ENCODE measurements at regions not wholly inside any gene's neighbourhood (a gene's known extent, or its start where the extent isn't known, plus 50 kb on each side); places are given as distances from the start of the nearest gene placed in this dataset.
A peak's percentile ranks its signal among the peaks of the same experiment; 100 is the strongest.

DNA sequence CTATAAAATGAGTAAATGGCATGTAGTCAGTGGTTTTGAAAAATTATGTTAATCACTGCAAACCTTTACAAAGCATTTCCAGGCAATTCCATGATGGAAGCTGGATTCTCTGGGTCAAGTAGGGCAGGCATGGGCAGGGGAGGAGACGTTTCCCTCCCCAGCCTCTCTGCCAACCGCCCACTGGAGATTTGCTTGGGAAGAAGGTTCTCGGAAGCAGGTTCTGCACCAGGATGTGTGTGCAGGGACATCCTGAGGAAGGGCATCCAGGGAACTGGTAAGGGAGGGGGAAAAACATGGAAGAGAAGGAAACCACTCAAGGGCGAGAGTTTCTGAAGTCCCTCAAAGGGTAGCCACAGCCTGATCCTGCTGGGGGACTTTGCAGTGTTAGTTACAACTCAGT is 469.1 kb downstream of the TSHZ3 start:
- Histone ChIP-seq H2AFZ (ENCODE audit: insufficient read depth, low read depth, low read length, poor library complexity, severe bottlenecking) (no peak overlapping the region), H3K4me2 (replicated peaks; ENCODE audit: extremely low read depth, low read length, poor library complexity, severe bottlenecking) (no peak overlapping the region), H3K9me3 (replicated peaks in 1 of 2; ENCODE audit: control insufficient read depth in 1 of 2, insufficient read depth in 1 of 2, low read length in 2 of 2) (peaks cover 0 to 3% of the 10 kb centered on the region in 2 donors), H3K4me1 (ENCODE audit: control insufficient read depth in 1 of 2, insufficient read depth in 2 of 2, low read length in 2 of 2) (peaks cover 42 to 45% of the 10 kb centered on the region in 2 donors), H3K36me3 (replicated peaks in 1 of 2; ENCODE audit: control insufficient read depth in 1 of 2, insufficient read depth in 2 of 2, low read length in 2 of 2) (no peaks in the 10 kb centered on the region), H3K9ac (ENCODE audit: insufficient read depth, low read length, poor library complexity, severe bottlenecking) (no peak overlapping the region), H3K4me3 (replicated peaks in 1 of 3; ENCODE audit: low read depth in 2 of 3, low read length in 3 of 3) (no peak overlapping the region), H3K79me2 (ENCODE audit: insufficient read depth, low read length) (no peaks in the 10 kb centered on the region), H4K20me1 (ENCODE audit: insufficient read depth, low read length) (no peaks in the 10 kb centered on the region), H3K27ac (ENCODE audit: low read depth in 1 of 2, low read length in 2 of 2) (no peak overlapping the region), H3K27me3 (ENCODE audit: control insufficient read depth in 2 of 2, insufficient read depth in 2 of 2, low read length in 2 of 2) (no peaks in the 10 kb centered on the region)
- intact Hi-C loops (cut with micrococcal nuclease), result no loop called here
- peaks cover 0 to 6% (median 3%) of the 10 kb centered on the region in 7 donors for H3K9me3 Mint-ChIP-seq
- DNase-seq, result no peak
- TF ChIP-seq, protein P1, sequence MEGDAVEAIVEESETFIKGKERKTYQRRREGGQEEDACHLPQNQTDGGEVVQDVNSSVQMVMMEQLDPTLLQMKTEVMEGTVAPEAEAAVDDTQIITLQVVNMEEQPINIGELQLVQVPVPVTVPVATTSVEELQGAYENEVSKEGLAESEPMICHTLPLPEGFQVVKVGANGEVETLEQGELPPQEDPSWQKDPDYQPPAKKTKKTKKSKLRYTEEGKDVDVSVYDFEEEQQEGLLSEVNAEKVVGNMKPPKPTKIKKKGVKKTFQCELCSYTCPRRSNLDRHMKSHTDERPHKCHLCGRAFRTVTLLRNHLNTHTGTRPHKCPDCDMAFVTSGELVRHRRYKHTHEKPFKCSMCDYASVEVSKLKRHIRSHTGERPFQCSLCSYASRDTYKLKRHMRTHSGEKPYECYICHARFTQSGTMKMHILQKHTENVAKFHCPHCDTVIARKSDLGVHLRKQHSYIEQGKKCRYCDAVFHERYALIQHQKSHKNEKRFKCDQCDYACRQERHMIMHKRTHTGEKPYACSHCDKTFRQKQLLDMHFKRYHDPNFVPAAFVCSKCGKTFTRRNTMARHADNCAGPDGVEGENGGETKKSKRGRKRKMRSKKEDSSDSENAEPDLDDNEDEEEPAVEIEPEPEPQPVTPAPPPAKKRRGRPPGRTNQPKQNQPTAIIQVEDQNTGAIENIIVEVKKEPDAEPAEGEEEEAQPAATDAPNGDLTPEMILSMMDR (IDR thresholded peaks at IDR 0.05), result no peak
- H3K27ac Mint-ChIP-seq, result no peak overlapping the region
- H3K4me1 Mint-ChIP-seq, result peaks cover 36% of the 10 kb centered on the region
- H3K27me3 Mint-ChIP-seq (ENCODE audit: low read depth in 3 of 3), result peaks cover 0 to 9% (median 3%) of the 10 kb centered on the region in 3 donors
- 100% methylated on average over 1 of the region's 4 CpGs for WGBS (ENCODE audit: insufficient coverage)
- no peaks in the 10 kb centered on the region for H3K36me3 Mint-ChIP-seq
- no peak overlapping the region for H3K4me3 Mint-ChIP-seq

DNA sequence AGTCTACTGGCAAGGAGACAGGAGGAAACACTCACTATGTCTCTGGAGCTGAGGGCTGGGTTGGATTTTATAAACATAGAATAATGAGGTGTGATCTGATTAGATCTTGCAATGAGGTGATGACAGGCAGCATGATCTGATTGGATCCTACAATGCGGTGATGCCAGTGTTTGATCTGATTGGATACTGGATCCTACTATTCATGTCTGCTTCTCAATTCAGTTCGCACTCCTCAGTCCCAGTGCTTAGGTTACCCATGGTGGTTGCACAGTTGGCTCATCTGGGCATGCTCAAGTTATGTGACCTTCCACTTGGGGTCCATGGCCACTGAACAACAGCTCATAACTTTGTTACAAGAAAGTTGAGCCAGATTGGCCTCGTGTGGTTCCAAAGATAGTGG is 469.5 kb downstream of the TSHZ3 start:
- peak overlapping the region in 1 of 7 donors; percentile 4 for H3K27ac Mint-ChIP-seq
- Histone ChIP-seq H3K79me2 (ENCODE audit: insufficient read depth, low read length) (no peaks in the 10 kb centered on the region), H4K20me1 (ENCODE audit: insufficient read depth, low read length) (no peaks in the 10 kb centered on the region)

More for the DNA sequence above, 469.5 kb downstream of the TSHZ3 start:
- Histone ChIP-seq H3K27ac (ENCODE audit: low read depth in 1 of 2, low read length in 2 of 2) (no peak overlapping the region), H2AFZ (ENCODE audit: insufficient read depth, low read depth, low read length, poor library complexity, severe bottlenecking) (no peak overlapping the region), H3K9ac (ENCODE audit: insufficient read depth, low read length, poor library complexity, severe bottlenecking) (no peak overlapping the region), H3K4me3 (replicated peaks in 1 of 3; ENCODE audit: low read depth in 2 of 3, low read length in 3 of 3) (no peak overlapping the region), H3K9me3 (replicated peaks in 1 of 2; ENCODE audit: control insufficient read depth in 1 of 2, insufficient read depth in 1 of 2, low read length in 2 of 2) (peaks cover 0 to 3% of the 10 kb centered on the region in 2 donors), H3K4me1 (ENCODE audit: control insufficient read depth in 1 of 2, insufficient read depth in 2 of 2, low read length in 2 of 2) (peaks cover 42 to 45% of the 10 kb centered on the region in 2 donors), H3K4me2 (replicated peaks; ENCODE audit: extremely low read depth, low read length, poor library complexity, severe bottlenecking) (no peak overlapping the region), H3K27me3 (ENCODE audit: control insufficient read depth in 2 of 2, insufficient read depth in 2 of 2, low read length in 2 of 2) (no peaks in the 10 kb centered on the region), H3K36me3 (replicated peaks in 1 of 2; ENCODE audit: control insufficient read depth in 1 of 2, insufficient read depth in 2 of 2, low read length in 2 of 2) (no peaks in the 10 kb centered on the region)
- Mint-ChIP-seq H3K36me3 (no peaks in the 10 kb centered on the region), H3K27me3 (ENCODE audit: low read depth in 3 of 3) (peaks cover 0 to 9% (median 3%) of the 10 kb centered on the region in 3 donors), H3K9me3 (peaks cover 0 to 6% (median 3%) of the 10 kb centered on the region in 7 donors), H3K4me3 (no peak overlapping the region), H3K4me1 (peaks cover 36% of the 10 kb centered on the region)
- DNase-seq, result no peak
- TF ChIP-seq, protein P1 (IDR thresholded peaks at IDR 0.05), result no peak
- intact Hi-C loops (cut with micrococcal nuclease), result loop anchor here in 1 of 2 donors (10.0 kb wide), 1 partner anchor 475 kb away; no protein-coding TSS in a partner anchor
- 96% methylated on average over 3 of the region's 3 CpGs for WGBS (ENCODE audit: insufficient coverage)
